H9 (cell line): ENCODE measurements at regions not wholly inside any gene's neighbourhood (a gene's known extent, or its start where the extent isn't known, plus 50 kb on each side); places are given as distances from the start of the nearest gene placed in this dataset.

Experiments used
- DNase-seq: peaks from one replicate; pipeline ENCODE4 v3.0.0-alpha.2; 2017
- H2AFZ ChIP-seq: one replicate; pipeline ENCODE4 v1.6.1; 2013; ENCODE audit warnings: mild to moderate bottlenecking, low read length, control low read depth, moderate library complexity
- H2AK5ac ChIP-seq: 2 replicates; pipeline ENCODE4 v1.6.1; 2013; ENCODE audit warnings: low read length, control low read depth, mixed read lengths; ENCODE audit not compliant: insufficient read length
- H2BK120ac ChIP-seq: one replicate; pipeline ENCODE4 v1.6.1; 2013; ENCODE audit warnings: low read depth, mild to moderate bottlenecking, low read length, control low read depth, inconsistent platforms; ENCODE audit not compliant: poor library complexity, severe bottlenecking
- H2BK12ac ChIP-seq: 2 replicates; pipeline ENCODE4 v1.6.1; 2013; ENCODE audit warnings: low read length, control low read depth, mixed read lengths, low read depth; ENCODE audit not compliant: insufficient read length
- H2BK15ac ChIP-seq: 2 replicates; pipeline ENCODE4 v1.6.1; 2013; ENCODE audit warnings: low read depth, low read length, control low read depth
- H2BK20ac ChIP-seq: one replicate; pipeline ENCODE4 v1.6.1; 2013; ENCODE audit warnings: low read depth, mild to moderate bottlenecking, low read length, control low read depth, inconsistent platforms; ENCODE audit not compliant: poor library complexity, severe bottlenecking
- H2BK5ac ChIP-seq: 2 replicates; pipeline ENCODE4 v1.6.1; 2013; ENCODE audit warnings: low read length, control low read depth, mixed read lengths; ENCODE audit not compliant: insufficient read length
- H3K14ac ChIP-seq: 2 replicates; pipeline ENCODE4 v1.6.1; 2013; ENCODE audit warnings: low read length, control low read depth; ENCODE audit not compliant: insufficient read depth
- H3K18ac ChIP-seq: 2 replicates; pipeline ENCODE4 v1.6.1; 2013; ENCODE audit warnings: low read depth, mild to moderate bottlenecking, mixed read lengths, low read length, control low read depth; ENCODE audit not compliant: insufficient read length
- H3K23ac ChIP-seq: 2 replicates; pipeline ENCODE4 v1.6.1; 2013; ENCODE audit warnings: low read length, control low read depth, mixed read lengths, low read depth; ENCODE audit not compliant: insufficient read length
- H3K23me2 ChIP-seq: 2 replicates; pipeline ENCODE4 v1.6.1; 2013; ENCODE audit warnings: low read depth, mild to moderate bottlenecking, mixed read lengths, low read length, control low read depth; ENCODE audit not compliant: insufficient read length, poor library complexity, severe bottlenecking
- H3K27ac ChIP-seq: 2 replicates; pipeline ENCODE4 v1.5.1; 2013; ENCODE audit warnings: low read length, control low read depth, mixed read lengths, low read depth; ENCODE audit not compliant: insufficient read length
- H3K27me3 ChIP-seq: 2 replicates; pipeline ENCODE4 v1.6.1; 2013; ENCODE audit warnings: low read length, control low read depth, inconsistent platforms; ENCODE audit not compliant: insufficient read depth
- H3K4ac ChIP-seq: 2 replicates; pipeline ENCODE4 v1.6.1; 2013; ENCODE audit warnings: low read depth, mild to moderate bottlenecking, control low read depth, inconsistent platforms, low read length, moderate library complexity
- H3K4me1 ChIP-seq: 2 replicates; pipeline ENCODE4 v1.6.1; 2013; ENCODE audit warnings: low read length, control low read depth, inconsistent platforms; ENCODE audit not compliant: insufficient read depth
- H3K4me2 ChIP-seq: 2 replicates; pipeline ENCODE4 v1.6.1; 2013; ENCODE audit warnings: low read length, control low read depth, mixed read lengths; ENCODE audit not compliant: insufficient read length, insufficient read depth
- H3K56ac ChIP-seq: 2 replicates; pipeline ENCODE4 v1.6.1; 2013; ENCODE audit warnings: low read depth, mild to moderate bottlenecking, mixed read lengths, low read length, control low read depth; ENCODE audit not compliant: insufficient read length
- H3K79me1 ChIP-seq: 2 replicates; pipeline ENCODE4 v1.6.1; 2013; ENCODE audit warnings: low read depth, mild to moderate bottlenecking, moderate library complexity, low read length, control low read depth, inconsistent platforms; ENCODE audit not compliant: insufficient read depth, poor library complexity, severe bottlenecking
- H3K79me2 ChIP-seq: 2 replicates; pipeline ENCODE4 v1.6.1; 2013; ENCODE audit warnings: low read length, control low read depth, inconsistent platforms; ENCODE audit not compliant: insufficient read depth
- H3K9ac ChIP-seq: 2 replicates; pipeline ENCODE4 v1.6.1; 2013; ENCODE audit warnings: low read length, control low read depth, mixed read lengths; ENCODE audit not compliant: insufficient read length; ENCODE audit errors: extremely low read depth
- H3K9me3 ChIP-seq: one replicate; pipeline ENCODE4 v1.6.1; 2013; ENCODE audit warnings: low read depth, low read length, inconsistent platforms; ENCODE audit not compliant: control insufficient read depth
- H3T11ph ChIP-seq: one replicate; pipeline ENCODE4 v1.6.1; 2013; ENCODE audit warnings: mild to moderate bottlenecking, low read length, control low read depth, inconsistent platforms
- H4K20me1 ChIP-seq: one replicate; pipeline ENCODE4 v1.6.1; 2013; ENCODE audit not compliant: control insufficient read depth, insufficient read length, insufficient read depth
- H4K5ac ChIP-seq: 2 replicates; pipeline ENCODE4 v1.6.1; 2013; ENCODE audit warnings: low read depth, mild to moderate bottlenecking, mixed read lengths, low read length, control low read depth; ENCODE audit not compliant: insufficient read length
- H4K8ac ChIP-seq: replicated peaks from 2 replicates; pipeline ENCODE4 v1.6.1; 2013; ENCODE audit warnings: low read length, control low read depth, mixed read lengths, low read depth; ENCODE audit not compliant: insufficient read length
- H4K91ac ChIP-seq: 2 replicates; pipeline ENCODE4 v1.6.1; 2013; ENCODE audit warnings: low read depth, mild to moderate bottlenecking, moderate library complexity, mixed read lengths, low read length, control low read depth; ENCODE audit not compliant: insufficient read length
- H3K27ac Mint-ChIP-seq, 3 experiments: 2 replicates in 2 of 3; 3 replicates in 1 of 3; pipeline ENCODE4 v1.8.0; 2020 to 2021; ENCODE audit warnings: mixed read lengths in 3 of 3, mild to moderate bottlenecking in 1 of 3, moderate library complexity in 1 of 3
- H3K27me3 Mint-ChIP-seq: 2 replicates; pipeline ENCODE4 v1.8.0; 2021; ENCODE audit warnings: low read depth, mild to moderate bottlenecking, moderate library complexity, mixed read lengths
- H3K36me3 Mint-ChIP-seq, 3 experiments: 2 replicates in 2 of 3; 3 replicates in 1 of 3; pipeline ENCODE4 v1.8.0; 2020 to 2021; ENCODE audit warnings: low read depth in 3 of 3, mixed read lengths in 3 of 3; ENCODE audit not compliant: insufficient read depth in 1 of 3
- H3K4me1 Mint-ChIP-seq, 2 experiments: 2 replicates each; pipeline ENCODE4 v1.8.0; 2020; ENCODE audit warnings: mixed read lengths in 2 of 2
- H3K4me3 Mint-ChIP-seq, 2 experiments: 2 replicates in 1 of 2; 3 replicates in 1 of 2; pipeline ENCODE4 v1.8.0; 2020 to 2021; ENCODE audit warnings: mild to moderate bottlenecking in 2 of 2, mixed read lengths in 2 of 2, moderate library complexity in 1 of 2
- H3K9me3 Mint-ChIP-seq, 2 experiments: 2 replicates in 1 of 2; 3 replicates in 1 of 2; pipeline ENCODE4 v1.8.0; 2020; ENCODE audit warnings: mild to moderate bottlenecking in 2 of 2, mixed read lengths in 2 of 2, moderate library complexity in 1 of 2
- CTCF ChIP-seq: fragments of 200-600 bp; sonication (generic); conservative IDR thresholded peaks from 3 replicates; pipeline ENCODE4 v1.8.0; 2021; ENCODE audit warnings: antibody characterized with exemption, mild to moderate bottlenecking
- WGBS: extraction: QIAGEN DNeasy Blood & Tissue Kit; methylation state at CpG from one replicate; pipeline ENCODE4 v1.1.7; 2013; ENCODE audit warnings: missing lambda C conversion rate, low lambda C conversion rate, mixed read lengths; ENCODE audit not compliant: insufficient read length; ENCODE audit errors: extremely low coverage; 5-methylcytosine and 5-hydroxymethylcytosine counted together

GRCh38 chr14:26933431-26933830 lies 335.6 kb upstream of the NOVA1 start:
- no peak overlapping the region for H3K9ac ChIP-seq
- no peak overlapping the region for H2AFZ ChIP-seq
- DNase-seq, result no peak
- H2BK120ac ChIP-seq, result no peak overlapping the region
- peaks cover 0 to 23% (median 21%) of the 10 kb centered on the region in 3 experiments; a peak in 6 of 7 replicates for H3K36me3 Mint-ChIP-seq
- no peak overlapping the region for H3K18ac ChIP-seq
- no peaks in the 10 kb centered on the region for H3K23me2 ChIP-seq
- no peaks in the 10 kb centered on the region for H3K79me1 ChIP-seq
- H3K56ac ChIP-seq, result no peak overlapping the region
- no peak overlapping the region for H3K4ac ChIP-seq
- no peaks in the 10 kb centered on the region for H3K27me3 Mint-ChIP-seq
- H2BK20ac ChIP-seq, result no peak overlapping the region
- no peak overlapping the region for H2BK15ac ChIP-seq
- no CpG with 5 or more reads among the region's 4 CpGs for WGBS
- H3K14ac ChIP-seq, result no peak overlapping the region
- no peak overlapping the region for H3K27ac Mint-ChIP-seq
- no peak overlapping the region for H2AK5ac ChIP-seq
- H3K9me3 ChIP-seq, result peaks cover 5% of the 10 kb centered on the region
- no peak overlapping the region for H3K4me3 Mint-ChIP-seq
- no peaks in the 10 kb centered on the region for H3K79me2 ChIP-seq
- H3K27me3 ChIP-seq, result no peaks in the 10 kb centered on the region
- no peak for TF ChIP-seq CTCF
- H3K4me1 ChIP-seq, result no peaks in the 10 kb centered on the region; the same call in 1 of the 2 replicates
- no peak overlapping the region for H3K23ac ChIP-seq
- H2BK5ac ChIP-seq, result no peak overlapping the region
- no peak overlapping the region for H4K91ac ChIP-seq
- H2BK12ac ChIP-seq, result no peak overlapping the region
- H3K27ac ChIP-seq, result no peak overlapping the region
- peaks cover 11 to 19% of the 10 kb centered on the region in 2 experiments for H3K4me1 Mint-ChIP-seq
- no peaks in the 10 kb centered on the region for H4K20me1 ChIP-seq
- peaks cover 14 to 21% of the 10 kb centered on the region in 2 experiments for H3K9me3 Mint-ChIP-seq
- no peak overlapping the region for H3K4me2 ChIP-seq
- no peak overlapping the region for H3T11ph ChIP-seq
- no peak overlapping the region for H4K5ac ChIP-seq
- H4K8ac ChIP-seq, result no peak overlapping the region
